GM11168 (cell line): ENCODE measurements at regions not wholly inside any gene's neighbourhood (a gene's known extent, or its start where the extent isn't known, plus 50 kb on each side); places are given as distances from the start of the nearest gene placed in this dataset.

Source experiments
- in situ Hi-C: fragments of 300-500 bp; cut with MboI; formaldehyde crosslinking; loops from one replicate; pipeline ENCODE4 v1.12.0; 2022; ENCODE audit warnings: low sequenced_read_pairs; ENCODE audit not compliant: unreplicated experiment

- in situ Hi-C loops = loop anchor here (25.0 kb wide), 1 partner anchor 1474 kb away; no protein-coding TSS in a partner anchor
Measured at GRCh38 chr9:78585909-78586308, 289.0 kb downstream of the PSAT1 start.

- in situ Hi-C loops = loop anchor here (25.0 kb wide), 1 partner anchor 1478 kb away; no protein-coding TSS in a partner anchor
Measured at GRCh38 chr9:78590068-78590467, 293.1 kb downstream of the PSAT1 start.

GRCh38 chr9:78592811-78593210, 295.9 kb downstream of the PSAT1 start:
- in situ Hi-C loops = loop anchor here (25.0 kb wide), 1 partner anchor 1481 kb away; no protein-coding TSS in a partner anchor

GRCh38 chr9:78595200-78595945, 298.4 kb downstream of the PSAT1 start:
- in situ Hi-C loops = loop anchor here (25.0 kb wide), 1 partner anchor 1483 kb away; no protein-coding TSS in a partner anchor

- in situ Hi-C loops = loop anchor here (25.0 kb wide), 1 partner anchor 1484 kb away; no protein-coding TSS in a partner anchor
Measured at GRCh38 chr9:78596346-78596745, 299.4 kb downstream of the PSAT1 start.

GRCh38 chr9:78598120-78598519, 301.2 kb downstream of the PSAT1 start:
- in situ Hi-C loops = loop anchor here (25.0 kb wide), 1 partner anchor 1486 kb away; no protein-coding TSS in a partner anchor

- in situ Hi-C loops = loop anchor here (25.0 kb wide), 1 partner anchor 1488 kb away; no protein-coding TSS in a partner anchor
Measured at GRCh38 chr9:78599926-78600325, 303.0 kb downstream of the PSAT1 start.

GRCh38 chr9:78601957-78602565, 305.1 kb downstream of the PSAT1 start:
- in situ Hi-C loops = no loop called here

GRCh38 chr9:78605041-78606000, 308.4 kb downstream of the PSAT1 start:
- in situ Hi-C loops = no loop called here

GRCh38 chr9:78606001-78606379, 309.1 kb downstream of the PSAT1 start:
- in situ Hi-C loops = no loop called here

GRCh38 chr9:78607853-78608252, 310.9 kb downstream of the PSAT1 start:
- in situ Hi-C loops = no loop called here

- in situ Hi-C loops = no loop called here
Measured at GRCh38 chr9:78609450-78609849, 312.5 kb downstream of the PSAT1 start.

- in situ Hi-C loops = no loop called here
Measured at GRCh38 chr9:78612091-78612490, 315.2 kb downstream of the PSAT1 start.

GRCh38 chr9:78613006-78613405, 316.1 kb downstream of the PSAT1 start:
- in situ Hi-C loops = no loop called here

GRCh38 chr9:78614892-78615291, 318.0 kb downstream of the PSAT1 start:
- in situ Hi-C loops = no loop called here

- in situ Hi-C loops = no loop called here
Measured at GRCh38 chr9:78615372-78615771, 318.4 kb downstream of the PSAT1 start.

GRCh38 chr9:78618735-78619134, 321.8 kb downstream of the PSAT1 start:
- in situ Hi-C loops = no loop called here

GRCh38 chr9:78620303-78620702, 323.4 kb downstream of the PSAT1 start:
- in situ Hi-C loops = no loop called here

GRCh38 chr9:78620764-78621163, 323.8 kb downstream of the PSAT1 start:
- in situ Hi-C loops = no loop called here

GRCh38 chr9:78622126-78622525, 325.2 kb downstream of the PSAT1 start:
- in situ Hi-C loops = no loop called here
